ENCODE measurements at regions not wholly inside any gene's neighbourhood (a gene's known extent, or its start where the extent isn't known, plus 50 kb on each side); places are given as distances from the start of the nearest gene placed in this dataset.
"Not testable (repeated sequence)": the region's sequence is repeated elsewhere in the genome, so short reads cannot be mapped to it uniquely, and the experiment has no call there.

GRCh38 chr21:10367586-10367985 is 153.8 kb upstream of the TPTE start:
- not testable (repeated sequence) for DNase-seq

- not testable (repeated sequence) for DNase-seq
Measured at GRCh38 chr21:10368323-10368798, 153.0 kb upstream of the TPTE start.

GRCh38 chr21:10369289-10369688 is 152.1 kb upstream of the TPTE start:
- DNase-seq = not testable (repeated sequence)

- DNase-seq = not testable (repeated sequence)
Measured at GRCh38 chr21:10377758-10378157, 143.6 kb upstream of the TPTE start.

- DNase-seq = not testable (repeated sequence)
Measured at GRCh38 chr21:10379816-10380215, 141.6 kb upstream of the TPTE start.

GRCh38 chr21:10381687-10382060 is 139.7 kb upstream of the TPTE start:
- DNase-seq = not testable (repeated sequence)

- not testable (repeated sequence) for DNase-seq
Measured at GRCh38 chr21:10382135-10382534, 139.2 kb upstream of the TPTE start.

- DNase-seq = not testable (repeated sequence)
Measured at GRCh38 chr21:10382580-10382979, 138.8 kb upstream of the TPTE start.

- DNase-seq = not testable (repeated sequence)
Measured at GRCh38 chr21:10383571-10383970, 137.8 kb upstream of the TPTE start.

- DNase-seq = not testable (repeated sequence)
Measured at GRCh38 chr21:10384304-10384861, 137.0 kb upstream of the TPTE start.

- not testable (repeated sequence) for DNase-seq
Measured at GRCh38 chr21:10385202-10385601, 136.2 kb upstream of the TPTE start.

- DNase-seq = not testable (repeated sequence)
Measured at GRCh38 chr21:10385898-10386527, 135.4 kb upstream of the TPTE start.

GRCh38 chr21:10387692-10388450 is 133.5 kb upstream of the TPTE start:
- not testable (repeated sequence) for DNase-seq

- not testable (repeated sequence) for DNase-seq
Measured at GRCh38 chr21:10388625-10389024, 132.8 kb upstream of the TPTE start.

GRCh38 chr21:10392301-10392700 is 129.1 kb upstream of the TPTE start:
- not testable (repeated sequence) for DNase-seq

- not testable (repeated sequence) for DNase-seq
Measured at GRCh38 chr21:10395963-10396362, 125.4 kb upstream of the TPTE start.

- DNase-seq = not testable (repeated sequence)
Measured at GRCh38 chr21:10397495-10397915, 123.9 kb upstream of the TPTE start.

- DNase-seq = not testable (repeated sequence)
Measured at GRCh38 chr21:10398692-10399489, 122.5 kb upstream of the TPTE start.

- DNase-seq = not testable (repeated sequence)
Measured at GRCh38 chr21:10400622-10401361, 120.6 kb upstream of the TPTE start.

GRCh38 chr21:10402461-10402860 is 118.9 kb upstream of the TPTE start:
- DNase-seq = not testable (repeated sequence)

- not testable (repeated sequence) for DNase-seq
Measured at GRCh38 chr21:10405331-10405730, 116.1 kb upstream of the TPTE start.

- not testable (repeated sequence) for DNase-seq
Measured at GRCh38 chr21:10409786-10410185, 111.6 kb upstream of the TPTE start.
